GM19035 (cell line): ENCODE measurements at regions not wholly inside any gene's neighbourhood (a gene's known extent, or its start where the extent isn't known, plus 50 kb on each side); places are given as distances from the start of the nearest gene placed in this dataset.

Experiments
- ATAC-seq: cut with Tn5 transposase; IDR thresholded peaks from one replicate; pipeline ENCODE4 v1.9.1; 2021; ENCODE audit not compliant: unreplicated experiment

- ATAC-seq = no peak
Measured at GRCh38 chr6:45714006-45714730, 301.5 kb downstream of the CLIC5 start.
